NCI-H2081 (cell line): ENCODE measurements at regions not wholly inside any gene's neighbourhood (a gene's known extent, or its start where the extent isn't known, plus 50 kb on each side); places are given as distances from the start of the nearest gene placed in this dataset.
"Not testable (repeated sequence)": the region's sequence is repeated elsewhere in the genome, so short reads cannot be mapped to it uniquely, and the experiment has no call there.

Source experiments
- DNase-seq, 2 experiments: peaks; one replicate each; lab custom pipeline; 2025; lab: John Stamatoyannopoulos, UW

DNA sequence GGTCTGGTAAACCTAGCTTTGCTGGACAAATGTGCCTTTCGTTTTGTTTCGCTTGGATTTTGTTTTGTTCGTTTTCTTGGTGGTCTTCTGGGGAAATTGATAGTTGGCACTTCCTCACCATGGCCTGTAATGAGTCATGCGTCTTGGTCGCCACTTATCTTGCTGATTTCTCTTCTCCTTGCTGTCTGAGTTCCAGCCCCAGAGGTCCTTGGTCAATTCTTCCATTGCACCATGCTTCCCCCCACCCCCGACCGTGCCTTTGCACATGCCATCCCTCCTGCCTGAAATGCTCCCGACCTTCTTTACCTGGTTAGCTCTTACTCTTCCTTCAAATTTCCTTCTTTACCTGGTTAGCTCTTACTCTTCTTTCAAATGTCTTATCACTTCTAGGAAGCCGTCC is 168.7 kb upstream of the MSX2 start:
- no peak for DNase-seq

DNA sequence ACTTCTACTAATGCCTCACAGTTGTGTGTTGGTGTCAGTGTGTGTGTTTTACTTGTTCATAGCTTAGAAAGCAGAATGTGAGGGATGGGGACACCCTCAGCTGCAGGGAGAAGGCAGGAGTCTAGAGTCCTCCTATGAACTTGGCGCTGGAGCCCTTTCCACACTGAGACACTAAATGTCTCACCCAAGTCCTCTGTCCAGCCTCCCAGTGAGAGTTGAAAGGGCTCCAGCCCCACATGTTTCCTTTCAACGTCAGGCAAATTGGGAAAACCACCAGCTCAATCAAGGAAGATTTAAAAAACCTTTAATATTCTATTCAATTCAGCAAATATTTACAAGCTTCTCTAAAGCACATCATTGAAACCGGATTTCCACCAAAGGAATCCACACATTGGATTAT is 167.6 kb upstream of the MSX2 start:
- DNase-seq, result no peak

DNA sequence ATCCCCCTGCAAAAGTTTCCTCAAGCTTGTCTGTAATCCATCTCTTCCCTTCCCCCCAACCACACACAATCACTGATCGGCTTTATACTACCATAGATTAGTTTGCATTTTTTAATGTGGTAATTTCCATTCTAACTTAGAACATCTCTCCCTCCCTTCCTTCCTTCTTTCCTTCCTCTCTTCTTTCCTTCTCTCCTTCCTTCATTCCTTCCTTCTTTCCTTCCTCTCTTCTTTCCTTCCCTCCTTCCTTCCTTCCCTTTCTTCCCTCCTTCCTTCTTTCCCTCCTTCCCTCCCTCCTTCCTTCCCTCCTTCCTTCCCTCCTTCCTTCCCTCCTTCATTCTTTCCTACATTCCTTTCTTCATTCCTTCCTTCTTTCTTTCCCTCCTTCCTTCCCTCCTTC is 166.2 kb upstream of the MSX2 start:
- no peak for DNase-seq

DNA sequence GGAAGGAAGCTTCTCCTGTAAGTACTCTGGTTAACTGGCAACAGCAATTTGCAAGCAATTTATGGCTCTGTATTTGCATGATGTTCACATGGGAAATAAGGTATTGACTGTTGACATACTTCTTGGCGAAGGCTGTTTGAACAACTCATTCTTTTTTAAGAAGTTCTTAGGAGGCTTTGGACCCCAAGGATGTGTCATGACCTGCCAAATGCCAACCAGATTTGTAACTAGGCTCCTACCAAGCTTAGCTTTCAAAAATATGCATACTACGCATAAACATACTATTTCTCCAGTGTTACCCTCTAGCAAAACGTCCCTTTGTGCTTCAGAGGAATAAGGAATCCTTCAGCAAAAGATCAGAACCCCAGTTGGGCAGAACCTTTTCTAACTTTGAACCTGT is 165.2 kb upstream of the MSX2 start:
- DNase-seq, result no peak

DNA sequence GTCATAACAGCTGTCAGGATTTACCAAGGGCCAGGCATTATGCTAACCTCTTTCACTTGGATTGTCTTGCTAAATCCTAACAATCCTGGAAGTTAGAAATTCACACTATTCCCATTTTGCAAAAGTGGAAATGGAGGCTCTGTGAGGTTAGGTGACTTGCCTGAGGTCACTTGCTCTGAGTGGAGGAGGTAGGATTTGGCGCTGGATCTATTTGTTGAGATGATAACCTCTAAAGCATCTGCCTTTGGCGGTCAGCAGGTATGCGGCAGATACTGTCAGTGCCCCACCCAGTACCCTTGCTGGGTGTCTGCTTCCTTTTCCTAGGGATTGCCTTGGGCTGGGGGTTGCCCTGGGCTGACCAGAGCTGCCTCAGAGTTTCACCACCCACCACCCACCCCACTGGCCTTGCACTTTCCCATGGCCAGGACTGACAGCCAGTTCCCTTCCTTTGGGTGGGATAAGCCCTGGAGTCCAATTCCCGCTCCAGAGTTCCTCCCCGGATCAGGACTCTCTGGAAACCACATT is 164.8 kb upstream of the MSX2 start:
- no peak for DNase-seq

DNA sequence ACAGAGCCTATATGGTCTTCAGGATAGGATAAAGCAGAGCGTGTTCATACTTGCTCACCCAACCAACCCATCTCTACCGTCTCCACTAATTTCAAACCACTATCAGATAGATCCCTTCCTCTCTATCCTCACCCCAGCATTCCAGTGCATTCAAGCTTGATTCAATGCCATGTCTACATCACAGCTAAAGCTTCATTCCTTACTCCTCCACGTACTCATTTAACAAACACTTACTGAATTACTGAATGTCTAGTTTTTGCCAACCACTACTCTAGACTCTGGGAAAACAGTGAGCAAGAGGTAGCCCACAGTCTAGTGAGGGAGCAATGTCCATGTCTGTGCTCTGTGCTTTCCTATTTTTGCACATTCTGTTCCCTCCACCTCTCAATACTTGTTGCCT is 163.5 kb upstream of the MSX2 start:
- DNase-seq, result no peak

DNA sequence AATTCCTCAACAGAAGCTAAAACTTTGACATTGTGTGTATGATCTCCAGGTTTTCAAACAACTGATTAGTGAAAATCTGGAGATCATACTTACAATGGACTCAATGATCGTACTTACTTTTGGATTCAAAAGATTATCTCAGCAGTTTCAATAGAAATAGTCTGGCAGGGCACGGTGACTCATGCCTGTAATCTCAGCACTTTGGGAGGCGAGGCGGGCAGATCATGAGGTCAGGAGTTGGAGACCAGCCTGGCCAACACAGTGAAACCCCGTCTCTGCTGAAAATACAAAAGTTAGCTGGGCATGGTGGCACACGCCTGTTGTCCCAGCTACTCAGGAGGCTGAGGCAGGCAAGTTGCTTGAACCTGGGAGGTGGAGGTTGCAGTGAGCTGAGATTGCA is 161.3 kb upstream of the MSX2 start:
- not testable (repeated sequence) for DNase-seq

DNA sequence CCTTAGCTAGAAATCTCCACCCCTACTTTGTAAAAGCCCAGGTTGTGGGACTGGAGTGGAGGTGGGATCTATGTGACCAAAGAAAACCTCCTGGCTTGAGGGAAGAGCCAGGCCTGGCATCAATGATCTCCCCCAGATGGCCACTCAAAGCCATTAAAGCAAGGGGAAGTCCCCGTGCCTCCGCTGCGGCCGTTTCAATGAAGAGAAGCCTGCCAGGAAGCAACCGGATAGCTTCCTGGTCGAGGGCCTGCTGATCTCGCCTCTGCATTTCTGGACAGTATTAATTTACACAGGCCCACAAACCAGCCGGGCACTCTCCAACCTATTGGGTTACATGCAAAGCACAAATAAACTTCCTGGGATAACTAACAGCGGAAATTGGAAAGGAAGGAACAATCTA is 160.5 kb upstream of the MSX2 start:
- no peak for DNase-seq

DNA sequence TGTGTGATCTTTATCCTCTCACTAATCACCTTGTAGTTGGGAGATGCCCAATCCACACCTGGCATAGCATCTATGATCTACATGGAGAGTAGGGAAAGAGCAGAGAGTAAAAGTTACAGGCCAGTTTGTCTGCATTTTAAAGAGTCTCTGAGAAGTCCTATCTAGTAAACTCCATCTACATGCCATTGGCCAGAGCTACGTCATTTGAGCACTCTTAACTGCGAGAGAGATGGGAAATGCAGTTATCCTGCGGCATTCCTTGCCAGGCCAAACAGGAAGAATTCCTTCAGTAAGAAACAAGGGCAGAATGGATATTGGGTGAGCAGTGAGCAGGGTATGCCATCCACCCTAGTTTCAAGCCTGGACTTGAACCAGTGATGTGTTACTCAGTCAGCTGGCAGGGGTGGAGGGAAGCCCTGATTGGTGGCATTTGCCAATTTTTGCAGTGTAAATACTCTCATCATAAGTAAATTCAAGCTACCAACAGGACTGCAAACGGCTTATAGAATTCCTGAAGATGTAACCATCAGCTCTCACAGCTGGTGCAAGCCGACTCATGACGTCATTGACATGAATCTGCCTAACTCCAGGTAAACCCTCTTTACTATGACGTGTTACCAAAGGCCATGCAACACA is 156.8 kb upstream of the MSX2 start:
- DNase-seq, result no peak

DNA sequence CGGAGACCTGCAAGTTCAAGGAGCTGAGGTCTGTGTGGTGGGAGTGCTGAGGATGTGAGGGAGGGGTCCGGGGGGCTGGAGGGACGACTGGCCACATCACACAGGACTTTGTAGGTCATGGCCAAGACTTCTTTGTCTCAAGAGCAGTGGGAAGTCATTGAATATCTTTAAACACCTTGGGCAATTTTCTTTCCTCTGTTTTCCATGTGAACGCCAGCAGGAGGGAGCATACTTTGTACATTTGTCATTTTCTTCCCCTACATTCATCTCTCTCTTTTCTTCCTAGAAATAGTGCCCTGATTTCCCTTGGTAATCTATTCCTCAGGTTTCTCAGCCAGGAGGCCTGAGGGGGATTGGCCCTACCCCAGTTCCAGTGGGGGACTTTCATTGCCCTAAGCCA is 153.7 kb upstream of the MSX2 start:
- DNase-seq, result no peak

DNA sequence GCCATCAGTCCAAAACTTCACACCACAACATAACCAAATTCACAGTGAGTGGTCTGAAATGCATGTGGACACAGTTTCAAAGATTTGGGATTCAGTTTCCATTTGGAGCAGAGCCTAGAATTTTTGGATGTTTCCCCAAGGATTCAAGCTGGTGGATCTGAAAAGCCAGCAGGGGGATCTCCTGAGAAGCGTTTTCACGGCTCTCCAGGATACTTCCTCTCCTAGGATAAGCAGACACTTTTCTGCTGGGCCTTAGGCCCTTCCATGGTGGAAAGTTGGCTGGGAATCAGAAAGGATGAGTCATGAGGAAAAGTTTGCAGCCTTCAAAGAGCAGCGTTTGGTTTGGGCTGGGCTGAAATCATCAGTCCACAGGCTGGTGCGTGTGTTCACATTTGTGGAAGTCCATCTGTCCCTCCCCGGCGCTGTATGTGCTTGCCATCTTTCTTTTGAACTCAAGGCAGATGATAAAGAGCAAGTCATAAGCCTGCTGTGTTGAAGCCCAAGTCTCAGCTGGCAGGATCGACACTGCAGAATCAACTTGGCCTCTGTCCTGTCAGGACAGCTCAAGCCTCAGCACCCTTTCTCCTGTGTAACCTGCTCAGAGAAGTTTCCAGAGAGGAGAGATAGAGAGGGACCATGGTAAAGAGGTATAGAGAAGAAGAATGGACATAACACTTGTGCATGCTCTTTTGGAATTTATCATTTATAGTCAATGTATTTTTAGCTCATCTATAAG is 152.6 kb upstream of the MSX2 start:
- no peak for DNase-seq

DNA sequence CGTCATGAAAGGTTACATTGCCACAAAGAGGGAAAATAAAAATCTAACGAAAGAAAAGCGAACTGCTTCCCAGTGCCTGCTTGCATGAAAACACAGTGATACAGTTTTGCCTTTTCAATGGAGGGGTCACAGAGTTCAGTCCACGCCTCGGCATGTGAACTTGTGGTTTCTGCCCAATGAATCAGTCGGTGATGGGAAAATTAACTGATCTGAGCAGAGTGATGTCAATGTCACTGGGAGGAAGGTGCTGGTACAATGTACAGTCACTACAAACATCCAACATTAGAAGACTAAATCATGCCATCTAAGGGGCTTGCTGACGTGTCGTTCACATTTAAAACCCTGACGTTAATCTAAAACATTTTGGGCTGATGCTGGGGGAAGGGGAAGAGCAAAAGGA is 151.8 kb upstream of the MSX2 start:
- no peak for DNase-seq

DNA sequence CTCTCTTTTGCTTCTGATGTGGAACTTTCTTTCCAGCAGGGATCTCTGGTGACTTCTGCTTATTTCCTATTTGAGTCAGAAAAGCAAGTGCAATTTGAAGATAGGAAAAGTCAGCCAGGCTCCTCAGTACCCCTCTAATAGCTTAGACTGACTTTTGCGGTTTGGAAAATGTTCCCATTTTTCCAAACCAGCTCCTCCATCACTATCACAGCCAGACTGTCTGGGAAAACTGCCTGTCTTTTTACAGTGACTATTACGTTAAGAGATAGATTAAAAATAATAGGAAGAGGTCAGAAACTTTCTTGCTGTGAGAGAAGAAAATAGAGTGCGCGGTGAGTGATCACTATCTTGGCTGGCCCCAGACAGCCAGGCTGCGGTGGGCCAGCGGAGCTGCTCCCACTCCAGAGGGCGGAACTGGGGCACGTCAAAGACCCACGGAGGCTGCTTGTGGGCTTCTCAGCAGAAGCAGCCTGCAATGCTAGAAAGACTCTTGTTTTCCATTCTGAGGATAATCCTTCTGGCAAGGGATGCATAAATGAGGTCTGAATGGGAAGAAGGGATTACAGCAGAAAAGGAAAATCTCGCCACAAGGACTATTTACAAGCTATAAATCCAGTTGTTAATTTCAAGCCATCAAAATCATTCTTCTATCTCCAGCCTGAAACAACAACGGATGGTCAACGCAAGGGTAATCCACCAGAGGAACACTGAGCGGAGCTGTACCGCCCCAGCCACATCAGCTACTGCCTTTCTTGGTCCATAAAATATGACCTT is 151.0 kb upstream of the MSX2 start:
- no peak for DNase-seq

DNA sequence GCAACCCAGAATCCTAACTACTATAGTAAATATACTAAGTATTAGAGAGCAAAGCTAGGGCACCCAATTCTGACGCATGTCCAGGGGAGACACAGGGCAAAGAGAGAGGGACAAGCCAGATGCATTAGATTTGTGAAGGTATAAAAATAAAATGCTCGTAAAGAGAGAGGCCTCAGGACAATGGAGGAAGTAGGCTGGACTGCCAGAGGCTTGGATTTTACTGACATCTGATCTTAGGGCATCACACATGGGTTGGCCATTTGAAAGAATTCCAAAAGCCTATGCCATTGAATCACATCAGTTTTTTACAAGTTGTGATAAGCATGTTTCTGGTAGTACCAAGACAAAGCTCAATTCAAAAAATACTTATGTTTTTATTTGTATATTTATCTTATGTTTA is 149.3 kb upstream of the MSX2 start:
- no peak for DNase-seq

DNA sequence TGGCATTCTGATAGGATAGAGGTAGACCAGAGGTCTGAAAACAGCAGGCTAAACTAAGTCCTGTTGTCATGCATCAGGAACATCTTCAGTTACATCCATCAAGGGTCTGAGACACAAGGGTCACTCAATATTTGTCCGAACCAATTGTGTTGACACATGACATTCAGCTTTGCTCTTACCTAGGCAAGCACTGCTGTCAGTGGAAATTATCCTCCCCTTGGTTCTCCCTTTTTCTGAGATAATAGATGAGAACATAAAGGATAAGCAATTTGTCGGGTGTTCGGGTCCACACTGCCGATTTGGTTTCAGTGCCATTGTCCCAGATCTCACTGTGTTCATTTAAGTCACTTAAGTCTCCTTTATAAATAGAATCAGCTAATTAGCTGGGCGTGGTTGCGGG is 148.3 kb upstream of the MSX2 start:
- DNase-seq, result no peak

DNA sequence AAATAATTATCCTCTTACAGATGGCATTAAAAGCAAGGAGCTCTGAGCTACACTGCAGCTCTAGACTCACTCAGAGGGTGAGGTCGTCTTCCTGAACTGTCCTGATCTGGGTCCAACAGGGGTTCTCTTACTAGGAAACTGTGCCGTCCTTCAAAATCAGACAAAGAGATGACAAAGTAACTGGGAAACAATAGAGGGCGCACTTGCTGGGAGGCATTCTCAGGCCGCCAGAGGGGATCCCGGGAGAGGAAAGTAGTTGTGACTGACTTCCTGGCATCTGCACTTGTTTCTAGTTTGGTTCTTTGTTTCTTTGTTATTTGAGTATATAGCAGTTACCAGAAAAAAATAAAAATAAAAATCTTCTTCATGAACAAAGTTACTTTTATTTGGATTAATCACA is 142.9 kb upstream of the MSX2 start:
- DNase-seq, result no peak

DNA sequence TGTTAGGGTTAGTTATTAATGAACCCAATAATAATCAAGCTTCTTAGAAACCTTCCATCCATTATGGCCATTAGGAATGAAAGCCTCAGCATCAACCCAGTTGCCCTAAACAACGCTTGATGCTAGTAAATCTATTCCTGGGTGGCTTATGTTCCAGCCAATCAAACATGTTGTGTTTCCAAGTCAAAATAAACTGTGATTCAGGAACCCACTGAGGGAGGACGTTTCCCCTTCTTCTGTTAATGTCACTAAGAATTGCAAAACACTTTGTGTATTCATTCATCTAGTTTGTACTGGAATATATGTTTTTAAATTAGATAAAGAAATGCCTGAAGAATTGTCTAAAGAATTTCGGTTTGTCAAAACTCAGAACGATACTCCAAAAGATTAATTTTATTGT is 142.5 kb upstream of the MSX2 start:
- no peak for DNase-seq

DNA sequence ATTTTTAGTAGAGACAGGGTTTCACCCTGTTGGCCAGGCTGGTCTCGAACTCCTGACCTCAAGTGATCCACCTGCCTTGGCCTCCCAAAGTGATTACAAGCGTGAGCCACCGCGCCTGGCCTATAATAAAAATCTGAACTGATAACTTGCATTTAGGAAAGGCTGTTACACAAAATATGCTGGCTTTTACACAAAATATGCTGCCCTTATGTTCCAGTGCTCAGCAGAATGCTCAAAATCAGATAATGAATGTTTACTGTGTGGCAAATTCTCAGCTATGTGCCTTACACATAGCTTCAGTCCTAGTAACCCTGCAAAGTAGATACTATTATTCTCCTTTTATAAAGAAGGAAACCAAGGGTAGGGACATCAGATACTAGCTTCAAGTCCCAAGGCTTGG is 141.3 kb upstream of the MSX2 start:
- no peak for DNase-seq

DNA sequence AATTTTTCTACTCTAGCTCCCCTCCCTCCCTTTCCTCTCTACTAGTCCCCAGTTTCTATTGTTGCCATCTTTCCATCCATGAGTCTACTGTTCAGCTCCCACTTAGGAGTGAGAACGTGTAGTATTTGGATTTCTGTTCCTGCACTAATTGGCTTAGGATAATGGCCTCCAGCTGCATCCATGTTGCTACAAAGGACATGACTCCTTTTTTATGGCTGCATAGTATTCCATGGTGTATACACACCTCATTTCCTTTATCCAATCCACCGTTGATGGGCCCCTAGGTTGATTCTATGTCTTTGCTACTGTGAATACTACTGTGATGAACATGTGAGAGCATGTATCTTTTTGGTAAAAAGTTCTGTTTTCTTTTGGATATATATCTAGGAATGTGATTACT is 138.9 kb upstream of the MSX2 start:
- DNase-seq, result no peak

DNA sequence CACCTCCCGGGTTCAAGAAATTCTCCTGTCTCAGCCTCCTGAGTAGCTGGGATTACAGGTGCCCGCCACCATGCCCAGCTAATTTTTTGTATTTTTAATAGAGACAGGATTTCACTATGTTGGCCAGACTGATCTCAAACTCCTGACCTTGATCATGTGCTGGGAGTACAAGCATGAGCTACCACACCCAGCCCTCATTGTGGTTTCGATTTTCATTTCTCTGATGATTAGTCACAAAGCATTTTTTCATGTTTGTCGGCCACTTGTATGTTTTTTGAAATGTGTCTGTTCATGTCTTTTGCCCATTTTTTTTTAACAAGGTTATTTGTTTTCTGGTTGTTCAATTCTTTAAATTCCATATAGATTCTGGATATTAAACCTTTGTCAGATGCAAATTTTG is 138.2 kb upstream of the MSX2 start:
- not testable (repeated sequence) for DNase-seq

DNA sequence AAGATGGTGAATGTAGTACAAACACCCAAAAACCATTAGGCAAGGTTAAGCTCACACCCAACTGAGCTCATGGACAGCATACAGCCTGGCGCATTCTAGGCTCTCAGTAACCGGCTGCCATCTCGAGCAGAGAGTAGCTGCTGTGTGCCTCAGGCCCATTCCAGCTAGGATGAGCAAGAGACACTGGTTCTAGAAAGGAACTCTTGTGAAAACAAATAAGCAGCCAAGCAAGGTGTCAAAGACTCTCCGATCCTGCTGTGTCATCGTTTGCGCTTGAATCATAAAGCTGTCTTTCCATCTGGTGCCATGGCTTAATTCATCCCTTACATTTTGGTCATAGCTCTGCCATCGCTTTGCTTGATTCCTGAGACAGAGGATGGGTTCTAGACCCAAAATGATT is 135.4 kb upstream of the MSX2 start:
- no peak for DNase-seq

DNA sequence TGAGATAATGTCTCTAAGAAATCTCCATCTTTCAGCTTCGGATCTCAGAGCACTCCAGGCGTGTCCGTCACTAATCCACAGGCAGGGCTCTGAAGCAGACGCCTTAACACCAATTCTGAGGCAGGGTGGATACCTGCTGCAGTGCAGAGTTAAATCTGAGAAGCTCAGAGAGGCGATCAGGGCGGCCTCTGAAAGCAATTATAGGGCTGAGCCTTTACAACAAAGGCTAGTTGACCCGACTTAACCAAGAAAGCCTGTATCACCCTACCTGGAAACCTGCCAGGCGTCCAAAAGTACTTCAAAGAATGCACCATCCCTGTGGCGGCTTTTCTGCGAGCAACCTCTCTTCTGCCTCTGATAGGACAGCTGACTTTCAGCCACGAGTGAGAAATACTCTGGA is 134.8 kb upstream of the MSX2 start:
- no peak for DNase-seq

DNA sequence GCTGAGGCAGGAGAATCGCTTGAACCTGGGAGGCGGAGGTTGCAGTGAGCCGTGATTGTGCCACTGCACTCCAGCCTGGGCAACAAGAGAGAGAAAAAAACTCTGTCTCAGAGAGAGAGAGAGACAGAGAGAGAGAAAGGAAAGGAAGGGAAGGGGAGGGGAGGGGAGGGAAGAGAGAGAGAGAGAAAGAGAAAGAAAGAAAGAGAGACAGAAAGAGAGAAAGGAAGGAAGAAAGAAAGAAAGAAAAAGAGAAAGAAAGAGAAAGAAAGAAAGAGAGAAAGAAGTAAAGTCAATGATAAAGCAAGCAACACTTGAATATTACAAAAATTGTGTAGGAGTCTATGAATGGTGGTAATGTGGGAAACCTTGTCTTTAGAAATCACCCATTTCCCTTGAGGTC is 133.6 kb upstream of the MSX2 start:
- DNase-seq, result no peak
